ENCODE measurements at regions not wholly inside any gene's neighbourhood (a gene's known extent, or its start where the extent isn't known, plus 50 kb on each side); places are given as distances from the start of the nearest gene placed in this dataset.

GRCh38 chr1:162943622-162944021, 82.6 kb upstream of the CCDC190 start:
- no peak overlapping the region for H3K27ac ChIP-seq (ENCODE audit: insufficient read depth, low read length, poor library complexity, severe bottlenecking)
- H3K4me3 ChIP-seq (ENCODE audit: insufficient read depth, low read depth, low read length, poor library complexity, severe bottlenecking) = no peak overlapping the region
- DNase-seq = no peak
- H3K4me1 ChIP-seq (ENCODE audit: control insufficient read depth, insufficient read depth, low read length, poor library complexity, severe bottlenecking) = no peaks in the 10 kb centered on the region
- H3K36me3 ChIP-seq (ENCODE audit: control insufficient read depth, insufficient read depth, low read length) = no peaks in the 10 kb centered on the region
- no peaks in the 10 kb centered on the region for H3K27me3 ChIP-seq (replicated peaks; ENCODE audit: control insufficient read depth, insufficient read depth, low read length, poor library complexity, severe bottlenecking)
- no peaks in the 10 kb centered on the region for H3K9me3 ChIP-seq (ENCODE audit: control insufficient read depth, low read length)

- DNase-seq = no peak
- H3K9me3 ChIP-seq (ENCODE audit: control insufficient read depth, low read length) = no peaks in the 10 kb centered on the region
- no peaks in the 10 kb centered on the region for H3K36me3 ChIP-seq (ENCODE audit: control insufficient read depth, insufficient read depth, low read length)
- H3K27ac ChIP-seq (ENCODE audit: insufficient read depth, low read length, poor library complexity, severe bottlenecking) = no peak overlapping the region
- no peaks in the 10 kb centered on the region for H3K27me3 ChIP-seq (replicated peaks; ENCODE audit: control insufficient read depth, insufficient read depth, low read length, poor library complexity, severe bottlenecking)
- no peaks in the 10 kb centered on the region for H3K4me1 ChIP-seq (ENCODE audit: control insufficient read depth, insufficient read depth, low read length, poor library complexity, severe bottlenecking)
- no peak overlapping the region for H3K4me3 ChIP-seq (ENCODE audit: insufficient read depth, low read depth, low read length, poor library complexity, severe bottlenecking)
Observed at GRCh38 chr1:162942916-162943559, 82.1 kb upstream of the CCDC190 start.

- no peak overlapping the region for H3K4me3 ChIP-seq (ENCODE audit: insufficient read depth, low read depth, low read length, poor library complexity, severe bottlenecking)
- H3K9me3 ChIP-seq (ENCODE audit: control insufficient read depth, low read length) = no peaks in the 10 kb centered on the region
- H3K36me3 ChIP-seq (ENCODE audit: control insufficient read depth, insufficient read depth, low read length) = no peaks in the 10 kb centered on the region
- DNase-seq = no peak
- H3K27ac ChIP-seq (ENCODE audit: insufficient read depth, low read length, poor library complexity, severe bottlenecking) = no peak overlapping the region
- H3K4me1 ChIP-seq (ENCODE audit: control insufficient read depth, insufficient read depth, low read length, poor library complexity, severe bottlenecking) = no peaks in the 10 kb centered on the region
- no peaks in the 10 kb centered on the region for H3K27me3 ChIP-seq (replicated peaks; ENCODE audit: control insufficient read depth, insufficient read depth, low read length, poor library complexity, severe bottlenecking)
Observed at GRCh38 chr1:162941024-162941423, 80.0 kb upstream of the CCDC190 start.

- Histone ChIP-seq H3K4me3 (ENCODE audit: insufficient read depth, low read depth, low read length, poor library complexity, severe bottlenecking) (no peak overlapping the region), H3K4me1 (ENCODE audit: control insufficient read depth, insufficient read depth, low read length, poor library complexity, severe bottlenecking) (no peaks in the 10 kb centered on the region), H3K9me3 (ENCODE audit: control insufficient read depth, low read length) (no peaks in the 10 kb centered on the region), H3K36me3 (ENCODE audit: control insufficient read depth, insufficient read depth, low read length) (no peaks in the 10 kb centered on the region), H3K27me3 (replicated peaks; ENCODE audit: control insufficient read depth, insufficient read depth, low read length, poor library complexity, severe bottlenecking) (no peaks in the 10 kb centered on the region), H3K27ac (ENCODE audit: insufficient read depth, low read length, poor library complexity, severe bottlenecking) (no peak overlapping the region)
- no peak for DNase-seq
Observed at GRCh38 chr1:162939035-162939434, 78.1 kb upstream of the CCDC190 start.

- Histone ChIP-seq H3K4me3 (ENCODE audit: insufficient read depth, low read depth, low read length, poor library complexity, severe bottlenecking) (no peak overlapping the region), H3K9me3 (ENCODE audit: control insufficient read depth, low read length) (no peaks in the 10 kb centered on the region), H3K4me1 (ENCODE audit: control insufficient read depth, insufficient read depth, low read length, poor library complexity, severe bottlenecking) (no peaks in the 10 kb centered on the region), H3K36me3 (ENCODE audit: control insufficient read depth, insufficient read depth, low read length) (no peaks in the 10 kb centered on the region), H3K27me3 (replicated peaks; ENCODE audit: control insufficient read depth, insufficient read depth, low read length, poor library complexity, severe bottlenecking) (no peaks in the 10 kb centered on the region), H3K27ac (ENCODE audit: insufficient read depth, low read length, poor library complexity, severe bottlenecking) (no peak overlapping the region)
- DNase-seq = no peak
Observed at GRCh38 chr1:162937716-162938395, 76.9 kb upstream of the CCDC190 start.

- Histone ChIP-seq H3K9me3 (ENCODE audit: control insufficient read depth, low read length) (no peaks in the 10 kb centered on the region), H3K4me1 (ENCODE audit: control insufficient read depth, insufficient read depth, low read length, poor library complexity, severe bottlenecking) (no peaks in the 10 kb centered on the region), H3K4me3 (ENCODE audit: insufficient read depth, low read depth, low read length, poor library complexity, severe bottlenecking) (no peak overlapping the region), H3K27ac (ENCODE audit: insufficient read depth, low read length, poor library complexity, severe bottlenecking) (no peak overlapping the region), H3K36me3 (ENCODE audit: control insufficient read depth, insufficient read depth, low read length) (no peaks in the 10 kb centered on the region), H3K27me3 (replicated peaks; ENCODE audit: control insufficient read depth, insufficient read depth, low read length, poor library complexity, severe bottlenecking) (no peaks in the 10 kb centered on the region)
- DNase-seq = no peak
Observed at GRCh38 chr1:162930976-162931560, 70.1 kb upstream of the CCDC190 start.

GRCh38 chr1:162930532-162930931, 69.6 kb upstream of the CCDC190 start:
- Histone ChIP-seq H3K27me3 (replicated peaks; ENCODE audit: control insufficient read depth, insufficient read depth, low read length, poor library complexity, severe bottlenecking) (no peaks in the 10 kb centered on the region), H3K4me3 (ENCODE audit: insufficient read depth, low read depth, low read length, poor library complexity, severe bottlenecking) (no peak overlapping the region), H3K9me3 (ENCODE audit: control insufficient read depth, low read length) (no peaks in the 10 kb centered on the region), H3K36me3 (ENCODE audit: control insufficient read depth, insufficient read depth, low read length) (no peaks in the 10 kb centered on the region), H3K27ac (ENCODE audit: insufficient read depth, low read length, poor library complexity, severe bottlenecking) (no peak overlapping the region), H3K4me1 (ENCODE audit: control insufficient read depth, insufficient read depth, low read length, poor library complexity, severe bottlenecking) (no peaks in the 10 kb centered on the region)
- DNase-seq = no peak

GRCh38 chr1:162929177-162929576, 68.2 kb upstream of the CCDC190 start:
- no peaks in the 10 kb centered on the region for H3K36me3 ChIP-seq (ENCODE audit: control insufficient read depth, insufficient read depth, low read length)
- no peak for DNase-seq
- H3K27me3 ChIP-seq (replicated peaks; ENCODE audit: control insufficient read depth, insufficient read depth, low read length, poor library complexity, severe bottlenecking) = no peaks in the 10 kb centered on the region
- H3K9me3 ChIP-seq (ENCODE audit: control insufficient read depth, low read length) = no peaks in the 10 kb centered on the region
- H3K4me3 ChIP-seq (ENCODE audit: insufficient read depth, low read depth, low read length, poor library complexity, severe bottlenecking) = no peak overlapping the region
- H3K27ac ChIP-seq (ENCODE audit: insufficient read depth, low read length, poor library complexity, severe bottlenecking) = no peak overlapping the region
- H3K4me1 ChIP-seq (ENCODE audit: control insufficient read depth, insufficient read depth, low read length, poor library complexity, severe bottlenecking) = no peaks in the 10 kb centered on the region

GRCh38 chr1:162928141-162928540, 67.2 kb upstream of the CCDC190 start:
- H3K27me3 ChIP-seq (replicated peaks; ENCODE audit: control insufficient read depth, insufficient read depth, low read length, poor library complexity, severe bottlenecking) = no peaks in the 10 kb centered on the region
- no peak overlapping the region for H3K27ac ChIP-seq (ENCODE audit: insufficient read depth, low read length, poor library complexity, severe bottlenecking)
- H3K9me3 ChIP-seq (ENCODE audit: control insufficient read depth, low read length) = no peaks in the 10 kb centered on the region
- no peaks in the 10 kb centered on the region for H3K4me1 ChIP-seq (ENCODE audit: control insufficient read depth, insufficient read depth, low read length, poor library complexity, severe bottlenecking)
- no peaks in the 10 kb centered on the region for H3K36me3 ChIP-seq (ENCODE audit: control insufficient read depth, insufficient read depth, low read length)
- H3K4me3 ChIP-seq (ENCODE audit: insufficient read depth, low read depth, low read length, poor library complexity, severe bottlenecking) = no peak overlapping the region
- no peak for DNase-seq

GRCh38 chr1:162927421-162927820, 66.4 kb upstream of the CCDC190 start:
- H3K4me1 ChIP-seq (ENCODE audit: control insufficient read depth, insufficient read depth, low read length, poor library complexity, severe bottlenecking) = no peaks in the 10 kb centered on the region
- H3K27ac ChIP-seq (ENCODE audit: insufficient read depth, low read length, poor library complexity, severe bottlenecking) = no peak overlapping the region
- no peaks in the 10 kb centered on the region for H3K9me3 ChIP-seq (ENCODE audit: control insufficient read depth, low read length)
- DNase-seq = no peak
- H3K4me3 ChIP-seq (ENCODE audit: insufficient read depth, low read depth, low read length, poor library complexity, severe bottlenecking) = no peak overlapping the region
- no peaks in the 10 kb centered on the region for H3K36me3 ChIP-seq (ENCODE audit: control insufficient read depth, insufficient read depth, low read length)
- no peaks in the 10 kb centered on the region for H3K27me3 ChIP-seq (replicated peaks; ENCODE audit: control insufficient read depth, insufficient read depth, low read length, poor library complexity, severe bottlenecking)
